Eye (tissue), 1 donor: ENCODE measurements at regions not wholly inside any gene's neighbourhood (a gene's known extent, or its start where the extent isn't known, plus 50 kb on each side); places are given as distances from the start of the nearest gene placed in this dataset.

Source experiments
- DNase-seq: peaks from one replicate; pipeline ENCODE4 v3.0.0-alpha.2; 2015

DNA sequence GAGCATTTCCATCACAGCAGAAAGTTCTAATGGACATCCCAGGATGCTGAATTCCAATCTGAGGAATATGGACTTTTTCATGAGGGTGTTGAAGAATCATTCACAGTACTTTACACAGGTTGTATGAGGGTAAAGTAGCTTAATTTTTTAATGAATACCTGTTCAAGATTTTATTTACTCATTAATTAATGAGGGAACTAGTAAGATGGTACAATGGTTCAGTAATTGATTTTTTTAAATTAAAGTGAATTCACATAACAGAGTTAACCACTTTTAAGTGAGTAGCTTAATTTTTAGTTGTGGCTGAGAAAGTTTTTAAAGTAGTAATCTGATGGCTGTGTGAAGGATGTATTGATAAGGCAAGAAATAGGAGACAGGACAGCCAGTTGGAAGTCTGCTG is 266.5 kb downstream of the GFRA1 start:
- DNase-seq: no peak

DNA sequence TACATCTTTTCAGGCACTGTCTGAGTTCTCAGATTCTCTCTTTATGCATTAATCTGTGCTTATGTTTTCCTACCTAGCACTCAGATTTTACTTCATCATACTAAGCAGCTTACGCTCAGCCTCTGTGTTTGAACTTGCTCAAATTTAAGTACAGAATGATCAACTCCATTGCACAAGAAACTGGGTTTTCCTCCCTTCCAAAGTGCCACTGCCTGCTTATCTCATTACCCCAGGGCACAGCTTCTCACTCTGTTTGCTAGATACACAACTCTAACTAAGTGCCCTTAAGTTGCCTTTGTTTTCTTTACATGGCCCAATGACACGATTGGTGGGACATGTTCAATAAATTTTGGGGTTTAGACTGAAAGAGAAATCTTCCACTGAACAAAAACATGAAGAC is 267.7 kb downstream of the GFRA1 start:
- DNase-seq: no peak

DNA sequence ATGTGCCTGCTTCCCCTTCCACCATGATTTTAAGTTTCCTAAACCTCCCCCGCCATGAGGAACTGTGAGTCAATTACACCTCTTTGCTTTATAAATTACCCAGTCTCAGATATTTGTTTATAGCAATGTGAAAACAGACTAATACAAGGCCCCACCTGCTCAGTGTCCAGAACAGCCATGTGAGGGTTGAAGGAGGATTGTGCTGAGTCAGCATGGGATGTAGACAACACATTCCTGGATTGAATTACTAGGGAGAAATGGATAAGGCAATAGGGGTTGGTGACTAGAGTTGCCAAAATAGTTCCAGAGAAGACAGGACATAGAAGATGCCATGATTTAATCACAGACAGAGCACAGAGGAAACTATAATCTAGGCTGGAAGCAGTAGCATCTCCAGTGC is 270.3 kb downstream of the GFRA1 start:
- no peak for DNase-seq

DNA sequence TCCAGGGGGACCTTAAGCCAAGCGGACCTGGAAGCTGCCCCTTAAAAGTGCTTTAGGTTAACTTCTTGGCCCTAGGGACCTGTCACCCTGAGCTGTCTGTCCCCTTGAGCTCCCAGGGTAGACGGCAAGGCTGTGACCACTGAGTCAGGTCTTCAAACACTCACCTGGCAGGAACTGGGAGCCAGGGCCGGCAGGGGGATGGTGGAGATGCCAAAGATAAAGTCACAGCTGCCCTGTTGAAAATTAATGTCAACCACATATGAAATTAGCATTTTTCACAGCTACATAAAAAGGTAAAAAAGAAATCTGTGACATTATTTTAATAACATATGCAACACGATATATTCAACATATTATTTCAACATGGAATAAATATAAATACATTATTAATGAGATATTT is 271.0 kb downstream of the GFRA1 start:
- DNase-seq: no peak

DNA sequence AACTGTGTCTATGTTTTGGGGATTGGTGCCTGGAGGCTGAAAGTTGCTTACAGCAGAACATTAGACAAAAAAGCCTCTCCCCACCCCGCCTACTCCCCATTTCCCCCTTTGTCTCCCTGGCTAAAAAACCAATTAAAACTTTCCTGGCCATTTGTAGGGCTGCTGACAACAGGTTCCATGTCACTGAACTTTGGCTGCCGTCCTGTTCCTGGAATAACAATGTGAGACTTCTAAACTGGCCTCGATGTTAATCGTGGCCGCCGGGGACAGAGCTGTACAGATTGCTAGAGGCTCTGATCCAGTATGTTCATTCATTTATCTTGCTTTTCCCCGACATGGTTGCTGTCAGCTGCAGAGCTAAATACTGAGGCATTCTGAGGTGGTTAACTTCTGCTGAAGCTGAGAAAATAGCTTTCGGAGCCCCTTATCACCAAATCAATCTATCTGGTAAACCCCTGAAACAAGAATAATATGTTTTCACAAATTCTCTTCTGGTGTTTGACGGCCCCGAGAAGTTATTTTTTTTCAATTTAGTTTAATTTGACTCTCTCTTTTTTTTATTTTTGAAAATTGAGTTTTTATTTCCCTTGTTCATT is 271.6 kb downstream of the GFRA1 start:
- DNase-seq: peak; percentile 44

DNA sequence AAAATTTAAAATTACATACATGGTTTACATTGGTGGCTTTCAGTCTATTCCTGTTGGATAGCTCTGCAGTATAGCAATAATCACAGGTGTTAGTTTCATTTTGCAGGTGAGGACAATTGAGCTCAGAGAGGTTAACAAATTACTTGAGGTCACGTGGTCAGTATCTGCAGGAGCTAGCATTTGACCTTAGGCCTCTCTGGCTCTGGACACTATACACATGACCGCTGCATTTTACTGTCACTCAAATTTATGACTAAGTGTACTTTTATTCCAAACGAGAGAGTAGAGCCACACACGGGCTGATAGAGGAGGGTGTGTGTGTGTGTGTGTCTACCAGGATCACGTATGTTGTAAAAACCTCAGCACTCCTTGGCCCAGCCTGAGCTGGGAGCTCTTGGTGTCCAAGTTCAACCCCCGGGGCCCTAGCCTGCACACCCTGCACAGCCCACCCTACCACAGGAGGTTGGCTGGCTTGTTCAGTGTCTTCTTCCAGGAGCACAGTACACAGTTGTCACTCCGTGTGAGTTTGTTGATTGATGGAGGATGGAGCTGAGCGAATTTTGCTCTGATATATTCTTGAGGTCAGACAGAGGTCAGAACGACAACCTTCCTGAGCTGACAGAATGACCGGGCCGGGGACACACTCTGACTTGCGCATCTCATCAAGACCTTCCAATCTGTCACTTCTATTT is 272.7 kb downstream of the GFRA1 start:
- DNase-seq: no peak
